ENCODE measurements at regions not wholly inside any gene's neighbourhood (a gene's known extent, or its start where the extent isn't known, plus 50 kb on each side); places are given as distances from the start of the nearest gene placed in this dataset.

GRCh38 chr12:92363295-92364146 is 217.9 kb upstream of the BTG1 start:
- ATAC-seq: peak; percentile 90
- intact Hi-C loops (cut with DNase I): no loop called here
- DNase-seq (ENCODE audit: low spot score): peak; percentile 70

GRCh38 chr12:92362785-92363184 is 217.1 kb upstream of the BTG1 start:
- intact Hi-C loops (cut with DNase I): no loop called here
- DNase-seq (ENCODE audit: low spot score): no peak

GRCh38 chr12:92362126-92362525 is 216.5 kb upstream of the BTG1 start:
- ATAC-seq (no peak), DNase-seq (ENCODE audit: low spot score) (no peak)
- intact Hi-C loops (cut with DNase I): no loop called here

More at GRCh38 chr12:92362785-92363184, 217.1 kb upstream of the BTG1 start:
- ATAC-seq: peak; percentile 31

GRCh38 chr12:92360543-92360942 is 214.9 kb upstream of the BTG1 start:
- intact Hi-C loops (cut with DNase I): no loop called here
- ATAC-seq: no peak
- no peak for DNase-seq (ENCODE audit: low spot score)

GRCh38 chr12:92359581-92360209 is 214.0 kb upstream of the BTG1 start:
- DNase-seq (ENCODE audit: low spot score): no peak
- intact Hi-C loops (cut with DNase I): loop anchor here (5.0 kb wide), 1 partner anchor 808 kb away; no protein-coding TSS in a partner anchor
- no peak for ATAC-seq

GRCh38 chr12:92357584-92358261 is 212.1 kb upstream of the BTG1 start:
- intact Hi-C loops (cut with DNase I): loop anchor here (5.0 kb wide), 1 partner anchor 810 kb away; no protein-coding TSS in a partner anchor
- no peak for ATAC-seq
- DNase-seq (ENCODE audit: low spot score): no peak

- DNase-seq (ENCODE audit: low spot score) (no peak), ATAC-seq (no peak)
- intact Hi-C loops (cut with DNase I): loop anchor here (5.0 kb wide), 1 partner anchor 811 kb away; no protein-coding TSS in a partner anchor
These were observed 210.8 kb upstream of the BTG1 start for GRCh38 chr12:92356425-92356824.

- no peak for DNase-seq (ENCODE audit: low spot score)
- ATAC-seq: no peak
- intact Hi-C loops (cut with DNase I): no loop called here
These were observed 204.0 kb upstream of the BTG1 start for GRCh38 chr12:92349635-92350034.

GRCh38 chr12:92342574-92342973 is 196.9 kb upstream of the BTG1 start:
- intact Hi-C loops (cut with DNase I): no loop called here
- DNase-seq (ENCODE audit: low spot score) (no peak), ATAC-seq (no peak)

GRCh38 chr12:92341065-92341668 is 195.5 kb upstream of the BTG1 start:
- intact Hi-C loops (cut with DNase I): no loop called here
- DNase-seq (ENCODE audit: low spot score) (no peak), ATAC-seq (no peak)

GRCh38 chr12:92340441-92341064 is 194.9 kb upstream of the BTG1 start:
- intact Hi-C loops (cut with DNase I): no loop called here
- no peak for ATAC-seq
- DNase-seq (ENCODE audit: low spot score): no peak

- DNase-seq (ENCODE audit: low spot score): no peak
- no peak for ATAC-seq
- intact Hi-C loops (cut with DNase I): no loop called here
These were observed 194.4 kb upstream of the BTG1 start for GRCh38 chr12:92340003-92340402.

GRCh38 chr12:92339198-92339821 is 193.7 kb upstream of the BTG1 start:
- DNase-seq (ENCODE audit: low spot score): no peak
- intact Hi-C loops (cut with DNase I): no loop called here
- no peak for ATAC-seq

GRCh38 chr12:92338671-92339070 is 193.0 kb upstream of the BTG1 start:
- ATAC-seq (no peak), DNase-seq (ENCODE audit: low spot score) (no peak)
- intact Hi-C loops (cut with DNase I): no loop called here

GRCh38 chr12:92338102-92338501 is 192.5 kb upstream of the BTG1 start:
- intact Hi-C loops (cut with DNase I): no loop called here

GRCh38 chr12:92337128-92337527 is 191.5 kb upstream of the BTG1 start:
- intact Hi-C loops (cut with DNase I): no loop called here
- no peak for DNase-seq (ENCODE audit: low spot score)
- ATAC-seq: no peak

More at GRCh38 chr12:92338102-92338501, 192.5 kb upstream of the BTG1 start:
- no peak for DNase-seq (ENCODE audit: low spot score)
- ATAC-seq: no peak

- DNase-seq (ENCODE audit: low spot score) (no peak), ATAC-seq (no peak)
- intact Hi-C loops (cut with DNase I): no loop called here
These were observed 191.0 kb upstream of the BTG1 start for GRCh38 chr12:92336641-92337040.

- ATAC-seq: no peak
- intact Hi-C loops (cut with DNase I): no loop called here
- no peak for DNase-seq (ENCODE audit: low spot score)
These were observed 190.2 kb upstream of the BTG1 start for GRCh38 chr12:92335831-92336230.

- intact Hi-C loops (cut with DNase I): no loop called here
- no peak for DNase-seq (ENCODE audit: low spot score)
- ATAC-seq: no peak
These were observed 188.9 kb upstream of the BTG1 start for GRCh38 chr12:92334552-92334951.
